Mesenchymal stem cell (in vitro differentiated cells and primary cell): ENCODE measurements at regions not wholly inside any gene's neighbourhood (a gene's known extent, or its start where the extent isn't known, plus 50 kb on each side); places are given as distances from the start of the nearest gene placed in this dataset.

Source experiments
- DNase-seq: peaks from one replicate; pipeline ENCODE4 v3.0.0-alpha.2; 2013
- H2AFZ ChIP-seq: one replicate; pipeline ENCODE4 v1.6.1; 2013; ENCODE audit warnings: low read depth, mild to moderate bottlenecking, control low read depth, inconsistent platforms, low read length, moderate library complexity
- H2AK5ac ChIP-seq: 2 replicates; pipeline ENCODE4 v1.6.1; 2013; ENCODE audit warnings: low read length, moderate library complexity, mild to moderate bottlenecking, inconsistent platforms; ENCODE audit not compliant: severe bottlenecking
- H2BK120ac ChIP-seq: one replicate; pipeline ENCODE4 v1.6.1; 2013; ENCODE audit warnings: low read depth, mild to moderate bottlenecking, inconsistent platforms, low read length, moderate library complexity
- H2BK12ac ChIP-seq, 2 experiments: one replicate each; pipeline ENCODE4 v1.6.1; 2013; ENCODE audit warnings: inconsistent platforms in 2 of 2, low read length in 2 of 2, mild to moderate bottlenecking in 2 of 2, moderate library complexity in 2 of 2, control low read depth in 1 of 2
- H2BK15ac ChIP-seq: one replicate; pipeline ENCODE4 v1.6.1; 2013; ENCODE audit warnings: mild to moderate bottlenecking, low read depth, inconsistent platforms; ENCODE audit not compliant: poor library complexity, severe bottlenecking
- H2BK5ac ChIP-seq: 2 replicates; pipeline ENCODE4 v1.6.1; 2013; ENCODE audit warnings: low read depth, mild to moderate bottlenecking, low read length, control low read depth, inconsistent platforms; ENCODE audit not compliant: poor library complexity, severe bottlenecking
- H3K14ac ChIP-seq, 2 experiments: one replicate each; pipeline ENCODE4 v1.6.1; 2013; ENCODE audit warnings: inconsistent platforms in 2 of 2, low read length in 2 of 2, control low read depth in 1 of 2, mild to moderate bottlenecking in 1 of 2, moderate library complexity in 1 of 2
- H3K18ac ChIP-seq, 2 experiments: one replicate each; pipeline ENCODE4 v1.6.1; 2013; ENCODE audit warnings: inconsistent platforms in 2 of 2, low read length in 2 of 2, control low read depth in 1 of 2, low read depth in 1 of 2, mild to moderate bottlenecking in 1 of 2
- H3K23ac ChIP-seq, 2 experiments: one replicate each; pipeline ENCODE4 v1.6.1; 2013; ENCODE audit warnings: inconsistent platforms in 2 of 2, low read length in 2 of 2, mild to moderate bottlenecking in 2 of 2, moderate library complexity in 2 of 2, control low read depth in 1 of 2
- H3K27ac ChIP-seq: 2 replicates; pipeline ENCODE4 v1.5.1; 2013; ENCODE audit warnings: mild to moderate bottlenecking, moderate library complexity, low read length, control low read depth, inconsistent platforms; ENCODE audit not compliant: poor library complexity, severe bottlenecking
- H3K27me3 ChIP-seq, 2 experiments: 2 replicates each; pipeline versions ENCODE4 v1.6.1 to v1.7.0; 2013; ENCODE audit warnings: low read length in 2 of 2, mild to moderate bottlenecking in 2 of 2, moderate library complexity in 2 of 2, control low read depth in 1 of 2, inconsistent platforms in 1 of 2; ENCODE audit not compliant: control insufficient read depth in 1 of 2, insufficient read depth in 1 of 2
- H3K36me3 ChIP-seq, 2 experiments: 2 replicates each; pipeline versions ENCODE4 v1.6.1 to v1.7.0; 2013; ENCODE audit warnings: low read length in 2 of 2, control low read depth in 1 of 2, inconsistent platforms in 1 of 2, low read depth in 1 of 2, mild to moderate bottlenecking in 1 of 2; ENCODE audit not compliant: insufficient read depth in 2 of 2, control insufficient read depth in 1 of 2
- H3K4ac ChIP-seq, 2 experiments: one replicate each; pipeline ENCODE4 v1.6.1; 2013; ENCODE audit warnings: inconsistent platforms in 2 of 2, low read length in 2 of 2, mild to moderate bottlenecking in 2 of 2, moderate library complexity in 2 of 2, control low read depth in 1 of 2, low read depth in 1 of 2
- H3K4me1 ChIP-seq: 2 replicates; pipeline ENCODE4 v1.6.1; 2013; ENCODE audit warnings: low read depth, low read length, control low read depth; ENCODE audit not compliant: control insufficient read depth, insufficient read depth
- H3K4me2 ChIP-seq: 2 replicates; pipeline ENCODE4 v1.6.1; 2013; ENCODE audit warnings: low read length, mild to moderate bottlenecking, inconsistent platforms; ENCODE audit not compliant: poor library complexity, severe bottlenecking
- H3K4me3 ChIP-seq, 2 experiments: 2 replicates each; pipeline versions ENCODE4 v1.5.1 to v1.7.0; 2013; ENCODE audit warnings: low read length in 2 of 2, mild to moderate bottlenecking in 2 of 2, control low read depth in 1 of 2, low read depth in 1 of 2; ENCODE audit not compliant: insufficient read depth in 1 of 2
- H3K79me1 ChIP-seq: replicated peaks from 2 replicates; pipeline ENCODE4 v1.6.1; 2013; ENCODE audit warnings: mild to moderate bottlenecking, control low read depth, low read length, inconsistent platforms; ENCODE audit not compliant: poor library complexity, severe bottlenecking
- H3K9ac ChIP-seq: 2 replicates; pipeline ENCODE4 v1.7.0; 2013; ENCODE audit warnings: mild to moderate bottlenecking, low read length, moderate library complexity
- H3K9me3 ChIP-seq: 2 replicates; pipeline ENCODE4 v1.7.0; 2013; ENCODE audit warnings: mild to moderate bottlenecking, low read length; ENCODE audit not compliant: control insufficient read depth
- H4K8ac ChIP-seq: one replicate; pipeline ENCODE4 v1.6.1; 2013; ENCODE audit warnings: inconsistent platforms, mild to moderate bottlenecking, low read length, moderate library complexity
- H4K91ac ChIP-seq: one replicate; pipeline ENCODE4 v1.6.1; 2013; ENCODE audit warnings: mild to moderate bottlenecking, low read length, inconsistent platforms
- WGBS: methylation state at CpG from one replicate; pipeline ENCODE4 v1.1.7; 2013; ENCODE audit warnings: mixed read lengths; 5-methylcytosine and 5-hydroxymethylcytosine counted together

DNA sequence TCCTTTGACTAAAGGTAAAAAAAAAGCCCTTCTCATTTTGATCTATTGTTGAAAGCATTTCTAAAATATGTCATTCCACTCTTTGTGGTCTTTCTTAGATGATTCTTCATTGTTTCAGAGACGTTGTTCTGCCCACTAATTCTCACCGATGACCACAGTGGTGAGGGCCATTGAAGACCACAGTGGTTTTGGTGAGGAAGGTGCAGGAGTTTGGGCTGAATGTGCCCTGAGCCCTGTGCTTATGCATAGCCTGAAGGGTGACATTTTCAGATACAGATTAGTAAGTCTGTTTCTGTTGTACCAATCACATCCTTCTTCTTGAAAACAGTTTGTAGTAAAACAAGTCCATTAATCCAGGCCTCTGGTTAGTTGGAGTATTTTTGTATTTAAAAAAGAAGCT, 251.3 kb upstream of the ATP5MC3 start:
- WGBS = 92% methylated on average over 2 of the region's 2 CpGs
- H2BK12ac ChIP-seq = no peak overlapping the region

DNA sequence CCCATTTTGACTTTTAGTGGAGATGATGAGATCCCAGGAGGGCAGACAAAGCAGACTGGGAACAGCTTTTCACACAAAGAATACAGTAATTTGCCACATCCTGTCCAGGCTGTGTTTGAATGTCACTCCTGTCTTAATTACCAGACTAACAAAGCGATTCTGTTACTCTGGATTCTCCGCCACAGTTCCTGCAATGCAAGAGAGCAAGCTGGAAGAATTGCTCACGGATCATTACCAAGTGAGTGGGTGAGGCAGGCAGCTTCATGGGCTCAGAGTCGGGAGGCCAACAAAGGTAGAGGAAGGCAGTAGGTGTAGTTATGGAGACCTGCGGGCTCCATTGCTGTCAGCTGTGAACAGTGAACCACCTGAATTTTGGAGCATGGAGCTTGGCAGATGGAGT, 250.5 kb upstream of the ATP5MC3 start:
- Histone ChIP-seq H3K27ac (no peak overlapping the region), H3K4ac (no peak overlapping the region), H2BK120ac (no peak overlapping the region), H4K91ac (no peak overlapping the region), H3K36me3 (no peaks in the 10 kb centered on the region), H2BK15ac (no peak overlapping the region), H3K9me3 (peaks cover 3% of the 10 kb centered on the region), H3K4me2 (no peak overlapping the region), H3K9ac (no peak overlapping the region), H3K27me3 (peaks cover 0 to 2% of the 10 kb centered on the region in 2 experiments), H2BK5ac (no peak overlapping the region), H2BK12ac (no peak overlapping the region), H2AK5ac (no peak overlapping the region), H2AFZ (no peak overlapping the region), H3K23ac (no peak overlapping the region), H3K79me1 (no peaks in the 10 kb centered on the region), H3K4me1 (no peaks in the 10 kb centered on the region), H3K18ac (no peak overlapping the region), H4K8ac (no peak overlapping the region), H3K14ac (no peak overlapping the region), H3K4me3 (no peak overlapping the region)
- DNase-seq = no peak
- WGBS = 66% methylated on average over 5 of the region's 5 CpGs

More for the DNA sequence above, 251.3 kb upstream of the ATP5MC3 start:
- Histone ChIP-seq H2AFZ (no peak overlapping the region), H3K14ac (no peak overlapping the region), H3K18ac (no peak overlapping the region), H3K4me3 (no peak overlapping the region), H4K8ac (no peak overlapping the region), H2BK120ac (no peak overlapping the region), H3K4ac (no peak overlapping the region), H2AK5ac (no peak overlapping the region), H2BK5ac (no peak overlapping the region), H4K91ac (no peak overlapping the region), H3K27me3 (peaks cover 0 to 2% of the 10 kb centered on the region in 2 experiments), H3K9ac (no peak overlapping the region), H3K4me1 (no peaks in the 10 kb centered on the region), H3K79me1 (no peaks in the 10 kb centered on the region), H3K4me2 (no peak overlapping the region), H3K27ac (no peak overlapping the region), H2BK15ac (no peak overlapping the region), H3K9me3 (peaks cover 3% of the 10 kb centered on the region), H3K23ac (no peak overlapping the region), H3K36me3 (no peaks in the 10 kb centered on the region)
- DNase-seq = no peak

DNA sequence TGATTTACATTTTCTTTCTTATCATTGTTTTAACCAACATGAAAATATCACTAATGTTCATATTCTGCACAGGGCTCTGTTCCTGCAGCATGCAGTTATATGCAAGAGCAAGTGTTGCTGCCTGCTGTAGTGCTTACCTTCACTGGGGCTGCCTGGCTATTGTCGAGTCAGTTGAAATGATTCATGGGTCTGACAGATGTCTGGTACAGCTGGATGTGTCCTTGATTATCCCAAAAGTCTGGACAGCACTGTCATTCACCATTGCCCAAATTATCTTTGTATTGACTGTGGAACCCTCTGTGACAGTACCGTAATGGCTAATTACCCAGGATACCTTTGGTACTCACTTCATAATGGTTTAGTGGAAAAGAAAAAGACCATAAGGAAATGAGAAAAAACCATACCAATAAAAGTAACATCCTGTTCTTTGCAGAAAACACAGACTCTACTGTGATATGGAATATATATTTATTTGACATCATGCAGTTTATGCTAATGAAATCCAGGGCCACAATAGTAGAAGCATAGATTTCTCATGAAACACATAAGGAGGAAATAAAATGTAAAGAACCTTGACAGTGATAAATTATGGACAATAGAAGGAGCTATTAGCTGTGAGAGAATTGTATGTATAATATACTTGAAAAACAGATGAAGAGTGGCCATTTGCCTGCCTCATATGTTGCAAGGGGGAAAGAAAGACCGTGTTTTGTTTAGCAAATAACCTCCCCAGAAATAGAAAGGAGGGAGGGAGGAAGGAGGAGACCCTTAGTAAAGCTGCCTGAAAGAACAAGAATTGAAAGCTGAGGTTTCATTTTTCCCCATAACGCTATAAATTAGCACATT, 249.8 kb upstream of the ATP5MC3 start:
- no peak overlapping the region for H2BK15ac ChIP-seq
- H3K4me2 ChIP-seq = no peak overlapping the region
- no peak overlapping the region for H3K27ac ChIP-seq
- no peak for DNase-seq
- H2BK12ac ChIP-seq = no peak overlapping the region
- no peak overlapping the region for H2BK120ac ChIP-seq
- no peak overlapping the region for H4K8ac ChIP-seq
- peaks cover 3% of the 10 kb centered on the region for H3K9me3 ChIP-seq
- H3K79me1 ChIP-seq = no peaks in the 10 kb centered on the region
- no peak overlapping the region for H3K9ac ChIP-seq
- H3K4me3 ChIP-seq = no peak overlapping the region
- no peak overlapping the region for H2AK5ac ChIP-seq
- no peaks in the 10 kb centered on the region for H3K36me3 ChIP-seq
- H3K4me1 ChIP-seq = no peaks in the 10 kb centered on the region
- 36% methylated on average over 2 of the region's 4 CpGs for WGBS
- H3K4ac ChIP-seq = no peak overlapping the region
- H3K14ac ChIP-seq = no peak overlapping the region
- no peak overlapping the region for H4K91ac ChIP-seq
- no peak overlapping the region for H2AFZ ChIP-seq
- peaks cover 0 to 2% of the 10 kb centered on the region in 2 experiments for H3K27me3 ChIP-seq
- no peak overlapping the region for H2BK5ac ChIP-seq
- H3K18ac ChIP-seq = no peak overlapping the region
- H3K23ac ChIP-seq = no peak overlapping the region

DNA sequence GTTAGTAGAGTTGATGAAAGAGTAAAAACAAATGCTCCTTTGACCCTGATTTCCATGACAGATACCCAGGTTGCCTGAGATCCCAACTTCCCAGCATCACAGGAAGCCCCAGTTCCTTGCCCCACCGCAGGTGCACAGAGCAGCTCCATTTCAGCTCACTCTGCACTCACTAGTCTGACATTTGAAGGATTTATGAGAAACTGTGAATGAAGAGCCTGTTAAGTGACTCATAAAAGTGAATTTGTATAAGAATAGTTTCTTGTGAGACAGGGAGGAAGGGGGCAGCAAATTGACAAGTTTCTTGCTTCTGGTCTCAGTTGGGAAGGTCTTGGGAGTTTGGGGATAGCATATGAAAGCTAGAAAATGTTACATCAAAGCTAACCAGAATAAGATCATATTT, 248.7 kb upstream of the ATP5MC3 start:
- DNase-seq = no peak
- H4K8ac ChIP-seq = no peak overlapping the region
- no peak overlapping the region for H3K4me3 ChIP-seq
- no peak overlapping the region for H3K4ac ChIP-seq
- 60% methylated on average over 1 of the region's 1 CpG for WGBS
- H2AK5ac ChIP-seq = no peak overlapping the region
- no peak overlapping the region for H3K9ac ChIP-seq
- H2BK12ac ChIP-seq = no peak overlapping the region
- H3K79me1 ChIP-seq = no peaks in the 10 kb centered on the region
- no peak overlapping the region for H3K14ac ChIP-seq
- peaks cover 3% of the 10 kb centered on the region for H3K9me3 ChIP-seq
- H3K36me3 ChIP-seq = no peaks in the 10 kb centered on the region
- no peak overlapping the region for H2AFZ ChIP-seq
- H2BK120ac ChIP-seq = no peak overlapping the region
- H2BK5ac ChIP-seq = no peak overlapping the region
- no peak overlapping the region for H3K27ac ChIP-seq
- H3K18ac ChIP-seq = no peak overlapping the region
- H3K4me2 ChIP-seq = no peak overlapping the region
- H2BK15ac ChIP-seq = no peak overlapping the region
- H3K23ac ChIP-seq = no peak overlapping the region
- H4K91ac ChIP-seq = no peak overlapping the region
- H3K4me1 ChIP-seq = no peaks in the 10 kb centered on the region
- peaks cover 0 to 2% of the 10 kb centered on the region in 2 experiments for H3K27me3 ChIP-seq
